LNCAP (cell line): ENCODE measurements at regions not wholly inside any gene's neighbourhood (a gene's known extent, or its start where the extent isn't known, plus 50 kb on each side); places are given as distances from the start of the nearest gene placed in this dataset.

Experiments
- CTCF ChIP-seq: fragments of 450-650 bp; IDR thresholded peaks from 2 replicates; pipeline ENCODE4 v1.5.1; 2017; ENCODE audit warnings: mild to moderate bottlenecking

- TF ChIP-seq CTCF = no peak
Measured at GRCh38 chr12:127885954-127886750, 380.8 kb upstream of the TMEM132C start.

GRCh38 chr12:127886827-127887226 lies 380.1 kb upstream of the TMEM132C start:
- TF ChIP-seq CTCF = no peak

- TF ChIP-seq CTCF = no peak
Measured at GRCh38 chr12:127888943-127889719, 377.8 kb upstream of the TMEM132C start.

GRCh38 chr12:127893895-127894609 lies 372.9 kb upstream of the TMEM132C start:
- no peak for TF ChIP-seq CTCF

GRCh38 chr12:127896661-127897060 lies 370.3 kb upstream of the TMEM132C start:
- TF ChIP-seq CTCF = no peak

- no peak for TF ChIP-seq CTCF
Measured at GRCh38 chr12:127898616-127899015, 368.4 kb upstream of the TMEM132C start.

GRCh38 chr12:127899971-127900370 lies 367.0 kb upstream of the TMEM132C start:
- no peak for TF ChIP-seq CTCF
